SK-N-SH (cell line): ENCODE measurements at regions not wholly inside any gene's neighbourhood (a gene's known extent, or its start where the extent isn't known, plus 50 kb on each side); places are given as distances from the start of the nearest gene placed in this dataset.

Experiments used
- EZH2phosphoT487 ChIP-seq: fragments of 200-600 bp; sonication (generic); IDR thresholded peaks from 2 replicates; pipeline ENCODE4 v1.6.1; 2017; ENCODE audit warnings: low read depth, mixed run types, mild to moderate bottlenecking, antibody characterized with exemption, moderate library complexity, borderline replicate concordance
- FOXM1 ChIP-seq: IDR thresholded peaks from 2 replicates; pipeline ENCODE4 v1.4.0; 2012; ENCODE audit warnings: low read depth, mild to moderate bottlenecking
- GATA2 ChIP-seq: sonication (generic); formaldehyde crosslinking; IDR thresholded peaks from 2 replicates; pipeline ENCODE4 v1.5.0; 2020; ENCODE audit warnings: mild to moderate bottlenecking, missing genetic modification reagents
- RCOR1 ChIP-seq: fragments of 150-350 bp; IDR thresholded peaks from 2 replicates; pipeline ENCODE4 v1.6.1; 2017; ENCODE audit warnings: antibody characterized with exemption, low read length
- YY1 ChIP-seq: IDR thresholded peaks from 2 replicates; pipeline ENCODE4 v1.4.0; 2012; ENCODE audit warnings: low read depth, mild to moderate bottlenecking

- TF ChIP-seq FOXM1 (no peak), RCOR1 (no peak), EZH2phosphoT487 (no peak), YY1 (no peak), GATA2 (CRISPR knock-in tag) (no peak)
Measured at GRCh38 chr14:84785996-84786395, 743.9 kb upstream of the FLRT2 start.
